ENCODE measurements at regions not wholly inside any gene's neighbourhood (a gene's known extent, or its start where the extent isn't known, plus 50 kb on each side); places are given as distances from the start of the nearest gene placed in this dataset.

GRCh38 chr2:146982393-146982846 is 862.4 kb upstream of the ACVR2A start:
- TF ChIP-seq CTCF (IDR thresholded peaks at IDR 0.05; ENCODE audit: insufficient read depth, low read depth, low read length): no peak
- no peak for TF ChIP-seq EZH2 (IDR thresholded peaks at IDR 0.05; ENCODE audit: insufficient read depth, low read length)

Measured in astrocyte (in vitro differentiated cells and primary cell).